Hepatic stellate cell (primary cell): ENCODE measurements at regions not wholly inside any gene's neighbourhood (a gene's known extent, or its start where the extent isn't known, plus 50 kb on each side); places are given as distances from the start of the nearest gene placed in this dataset.
"Not testable (repeated sequence)": the region's sequence is repeated elsewhere in the genome, so short reads cannot be mapped to it uniquely, and the experiment has no call there.

Source experiments
- DNase-seq: peaks from one replicate; pipeline ENCODE4 v3.0.0; 2011; ENCODE audit warnings: low spot score

GRCh38 chr10:33609546-33609945 lies 275.1 kb upstream of the NRP1 start:
- DNase-seq = no peak

GRCh38 chr10:33602278-33602677 lies 267.8 kb upstream of the NRP1 start:
- DNase-seq = no peak

GRCh38 chr10:33600381-33600780 lies 265.9 kb upstream of the NRP1 start:
- no peak for DNase-seq

- DNase-seq = no peak
Measured at GRCh38 chr10:33596422-33596821, 262.0 kb upstream of the NRP1 start.

GRCh38 chr10:33594475-33594874 lies 260.0 kb upstream of the NRP1 start:
- DNase-seq = no peak

- no peak for DNase-seq
Measured at GRCh38 chr10:33588974-33589600, 254.6 kb upstream of the NRP1 start.

- not testable (repeated sequence) for DNase-seq
Measured at GRCh38 chr10:33584596-33584995, 250.1 kb upstream of the NRP1 start.

- DNase-seq = no peak
Measured at GRCh38 chr10:33579996-33580395, 245.5 kb upstream of the NRP1 start.

- no peak for DNase-seq
Measured at GRCh38 chr10:33573606-33574005, 239.1 kb upstream of the NRP1 start.

- no peak for DNase-seq
Measured at GRCh38 chr10:33571616-33572015, 237.1 kb upstream of the NRP1 start.

GRCh38 chr10:33570495-33570894 lies 236.0 kb upstream of the NRP1 start:
- DNase-seq = no peak

GRCh38 chr10:33569702-33570101 lies 235.2 kb upstream of the NRP1 start:
- no peak for DNase-seq

- no peak for DNase-seq
Measured at GRCh38 chr10:33566426-33566825, 232.0 kb upstream of the NRP1 start.

GRCh38 chr10:33566001-33566400 lies 231.5 kb upstream of the NRP1 start:
- DNase-seq = no peak

GRCh38 chr10:33565231-33565630 lies 230.8 kb upstream of the NRP1 start:
- DNase-seq = no peak

GRCh38 chr10:33559105-33559504 lies 224.6 kb upstream of the NRP1 start:
- no peak for DNase-seq

- no peak for DNase-seq
Measured at GRCh38 chr10:33557313-33557712, 222.8 kb upstream of the NRP1 start.

- DNase-seq = no peak
Measured at GRCh38 chr10:33556620-33557019, 222.2 kb upstream of the NRP1 start.

GRCh38 chr10:33556103-33556502 lies 221.6 kb upstream of the NRP1 start:
- DNase-seq = no peak

GRCh38 chr10:33553748-33554571 lies 219.5 kb upstream of the NRP1 start:
- no peak for DNase-seq

GRCh38 chr10:33552290-33552689 lies 217.8 kb upstream of the NRP1 start:
- DNase-seq = no peak

GRCh38 chr10:33550811-33551210 lies 216.3 kb upstream of the NRP1 start:
- DNase-seq = no peak

- DNase-seq = no peak
Measured at GRCh38 chr10:33547976-33548375, 213.5 kb upstream of the NRP1 start.

- DNase-seq = no peak
Measured at GRCh38 chr10:33546031-33546430, 211.6 kb upstream of the NRP1 start.
